GM12801 (cell line): ENCODE measurements at regions not wholly inside any gene's neighbourhood (a gene's known extent, or its start where the extent isn't known, plus 50 kb on each side); places are given as distances from the start of the nearest gene placed in this dataset.

Source experiments
- CTCF ChIP-seq: IDR thresholded peaks from one replicate; pipeline ENCODE4 v1.5.1; 2011; ENCODE audit warnings: control low read depth; ENCODE audit not compliant: insufficient read length; ENCODE audit errors: extremely low read depth

GRCh38 chr3:139104062-139104461 is 59.4 kb upstream of the PRR23C start:
- TF ChIP-seq CTCF = no peak

GRCh38 chr3:139105154-139105702 is 60.5 kb upstream of the PRR23C start:
- TF ChIP-seq CTCF = no peak

GRCh38 chr3:139106013-139106932 is 61.6 kb upstream of the PRR23C start:
- no peak for TF ChIP-seq CTCF

- TF ChIP-seq CTCF = no peak
Measured at GRCh38 chr3:139107424-139108252, 62.9 kb upstream of the PRR23C start.

GRCh38 chr3:139108253-139108969 is 63.7 kb upstream of the PRR23C start:
- TF ChIP-seq CTCF = no peak

DNA sequence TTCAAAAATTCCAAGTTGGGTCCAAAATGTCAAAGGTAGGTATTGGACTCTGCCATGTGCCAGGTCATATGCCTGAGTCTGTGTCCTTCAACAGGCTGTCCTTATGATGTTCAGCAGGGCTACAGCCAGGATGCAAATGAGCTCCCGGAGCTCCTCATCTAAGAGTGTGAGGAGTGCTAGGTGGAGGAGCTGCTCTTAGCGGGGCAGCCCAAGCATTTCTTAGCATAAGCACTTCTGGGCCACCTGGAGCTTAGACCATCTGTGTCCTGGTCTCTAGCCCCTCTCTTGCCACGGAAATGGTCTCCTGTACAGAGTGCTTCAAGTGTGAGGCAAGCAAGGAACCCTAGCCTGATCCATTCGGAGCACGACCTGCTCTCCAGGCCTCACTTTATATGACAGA is 64.6 kb upstream of the PRR23C start:
- TF ChIP-seq CTCF = no peak
